Ovary (tissue), 3 donors: ENCODE measurements at regions not wholly inside any gene's neighbourhood (a gene's known extent, or its start where the extent isn't known, plus 50 kb on each side); places are given as distances from the start of the nearest gene placed in this dataset.

Experiments used
- POLR2A ChIP-seq: fragments of 450-650 bp; IDR thresholded peaks from one replicate; pipeline ENCODE4 v1.6.1; 2017; ENCODE audit warnings: antibody characterized with exemption, mild to moderate bottlenecking, moderate library complexity
- TF ChIP-seq, protein P1 (sequence below), 3 donors: fragments of 450-650 bp in 2 of 3; fragments of 200-600 bp in 1 of 3; IDR thresholded peaks; one replicate each; pipeline versions ENCODE4 v1.5.1 to v1.8.0; 2016 to 2022; ENCODE audit warnings: antibody characterized with exemption in 3 of 3, mild to moderate bottlenecking in 1 of 3
- donor health status: DM: no; HTN: no; CAD: no.

DNA sequence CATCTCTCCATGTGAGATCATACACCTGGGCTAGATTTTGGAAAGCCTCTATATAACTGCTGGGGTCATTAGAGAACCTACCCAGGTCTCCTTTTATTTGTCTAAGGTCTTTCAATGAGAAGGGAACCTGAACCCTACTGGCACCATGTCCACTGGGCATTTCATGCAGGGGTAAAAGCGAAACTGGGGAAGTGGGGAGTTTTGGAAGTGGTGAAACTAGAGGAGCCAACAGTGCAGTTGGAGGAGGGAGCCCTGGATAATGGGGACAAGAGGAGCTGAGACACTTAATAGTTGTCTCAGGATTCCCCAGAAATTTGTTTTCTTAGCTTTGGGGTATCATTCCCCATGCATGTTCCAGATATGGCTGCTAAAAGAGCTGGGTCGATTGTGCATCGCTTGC lies 169.0 kb upstream of the NREP start:
- no peak for TF ChIP-seq POLR2A
- TF ChIP-seq, protein P1, sequence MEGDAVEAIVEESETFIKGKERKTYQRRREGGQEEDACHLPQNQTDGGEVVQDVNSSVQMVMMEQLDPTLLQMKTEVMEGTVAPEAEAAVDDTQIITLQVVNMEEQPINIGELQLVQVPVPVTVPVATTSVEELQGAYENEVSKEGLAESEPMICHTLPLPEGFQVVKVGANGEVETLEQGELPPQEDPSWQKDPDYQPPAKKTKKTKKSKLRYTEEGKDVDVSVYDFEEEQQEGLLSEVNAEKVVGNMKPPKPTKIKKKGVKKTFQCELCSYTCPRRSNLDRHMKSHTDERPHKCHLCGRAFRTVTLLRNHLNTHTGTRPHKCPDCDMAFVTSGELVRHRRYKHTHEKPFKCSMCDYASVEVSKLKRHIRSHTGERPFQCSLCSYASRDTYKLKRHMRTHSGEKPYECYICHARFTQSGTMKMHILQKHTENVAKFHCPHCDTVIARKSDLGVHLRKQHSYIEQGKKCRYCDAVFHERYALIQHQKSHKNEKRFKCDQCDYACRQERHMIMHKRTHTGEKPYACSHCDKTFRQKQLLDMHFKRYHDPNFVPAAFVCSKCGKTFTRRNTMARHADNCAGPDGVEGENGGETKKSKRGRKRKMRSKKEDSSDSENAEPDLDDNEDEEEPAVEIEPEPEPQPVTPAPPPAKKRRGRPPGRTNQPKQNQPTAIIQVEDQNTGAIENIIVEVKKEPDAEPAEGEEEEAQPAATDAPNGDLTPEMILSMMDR (IDR thresholded peaks at IDR 0.05): no peak
